ENCODE measurements at regions not wholly inside any gene's neighbourhood (a gene's known extent, or its start where the extent isn't known, plus 50 kb on each side); places are given as distances from the start of the nearest gene placed in this dataset.

- TF ChIP-seq, protein P1, sequence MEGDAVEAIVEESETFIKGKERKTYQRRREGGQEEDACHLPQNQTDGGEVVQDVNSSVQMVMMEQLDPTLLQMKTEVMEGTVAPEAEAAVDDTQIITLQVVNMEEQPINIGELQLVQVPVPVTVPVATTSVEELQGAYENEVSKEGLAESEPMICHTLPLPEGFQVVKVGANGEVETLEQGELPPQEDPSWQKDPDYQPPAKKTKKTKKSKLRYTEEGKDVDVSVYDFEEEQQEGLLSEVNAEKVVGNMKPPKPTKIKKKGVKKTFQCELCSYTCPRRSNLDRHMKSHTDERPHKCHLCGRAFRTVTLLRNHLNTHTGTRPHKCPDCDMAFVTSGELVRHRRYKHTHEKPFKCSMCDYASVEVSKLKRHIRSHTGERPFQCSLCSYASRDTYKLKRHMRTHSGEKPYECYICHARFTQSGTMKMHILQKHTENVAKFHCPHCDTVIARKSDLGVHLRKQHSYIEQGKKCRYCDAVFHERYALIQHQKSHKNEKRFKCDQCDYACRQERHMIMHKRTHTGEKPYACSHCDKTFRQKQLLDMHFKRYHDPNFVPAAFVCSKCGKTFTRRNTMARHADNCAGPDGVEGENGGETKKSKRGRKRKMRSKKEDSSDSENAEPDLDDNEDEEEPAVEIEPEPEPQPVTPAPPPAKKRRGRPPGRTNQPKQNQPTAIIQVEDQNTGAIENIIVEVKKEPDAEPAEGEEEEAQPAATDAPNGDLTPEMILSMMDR (IDR thresholded peaks at IDR 0.05; ENCODE audit: control extremely low read depth in 1 of 3, insufficient read depth in 1 of 3, low read depth in 1 of 3, low read length in 3 of 3), result no peak
- no peak for TF ChIP-seq SRF (IDR thresholded peaks at IDR 0.05; ENCODE audit: low read depth, low read length)
- TF ChIP-seq SAP30 (IDR thresholded peaks at IDR 0.05; ENCODE audit: insufficient read depth, insufficient replicate concordance, low read length), result no peak
- no peak for TF ChIP-seq TCF12 (IDR thresholded peaks at IDR 0.05; ENCODE audit: low read depth, low read length)
- no peak for TF ChIP-seq HDAC2 (IDR thresholded peaks at IDR 0.05; ENCODE audit: borderline replicate concordance in 1 of 2, low read depth in 2 of 2, low read length in 2 of 2)
- no peak for TF ChIP-seq POLR2A (IDR thresholded peaks at IDR 0.05; ENCODE audit: control extremely low read depth in 1 of 2, low read depth in 2 of 2, low read length in 2 of 2)
- no peak for TF ChIP-seq JUN (IDR thresholded peaks at IDR 0.05; ENCODE audit: low read depth, low read length)
- TF ChIP-seq TAF1 (IDR thresholded peaks at IDR 0.05; ENCODE audit: low read depth, low read length), result no peak
- no peak for TF ChIP-seq KDM1A (IDR thresholded peaks at IDR 0.05; ENCODE audit: borderline replicate concordance, low read length)
- no peak for TF ChIP-seq TBP (IDR thresholded peaks at IDR 0.05; ENCODE audit: low read depth, low read length)
- TF ChIP-seq SP1 (IDR thresholded peaks at IDR 0.05; ENCODE audit: low read depth, low read length), result no peak
- no peak for TF ChIP-seq MAX (IDR thresholded peaks at IDR 0.05)
Observed at GRCh38 chr7:85525676-85526075, 338.8 kb upstream of the SEMA3D start.

All from H1 (cell line).